HFFc6 (cell line): ENCODE measurements at regions not wholly inside any gene's neighbourhood (a gene's known extent, or its start where the extent isn't known, plus 50 kb on each side); places are given as distances from the start of the nearest gene placed in this dataset.

Source experiments
- DNase-seq: peaks from one replicate; pipeline ENCODE4 v3.0.0-alpha.2; 2018
- H3K27ac Mint-ChIP-seq: 2 replicates; pipeline ENCODE4 v1.8.0; 2020; ENCODE audit warnings: mild to moderate bottlenecking, mixed read lengths
- H3K27me3 Mint-ChIP-seq: 2 replicates; pipeline ENCODE4 v1.8.0; 2021; ENCODE audit warnings: mild to moderate bottlenecking, moderate library complexity, mixed read lengths; ENCODE audit not compliant: insufficient read depth
- H3K36me3 Mint-ChIP-seq: 2 replicates; pipeline ENCODE4 v1.8.0; 2021; ENCODE audit warnings: low read depth, mixed read lengths
- H3K4me1 Mint-ChIP-seq: 2 replicates; pipeline ENCODE4 v1.8.0; 2020; ENCODE audit warnings: low read depth, mixed read lengths
- H3K4me3 Mint-ChIP-seq: 2 replicates; pipeline ENCODE4 v1.8.0; 2020; ENCODE audit warnings: mild to moderate bottlenecking, moderate library complexity, mixed read lengths
- H3K9me3 Mint-ChIP-seq: 2 replicates; pipeline ENCODE4 v1.8.0; 2020; ENCODE audit warnings: mild to moderate bottlenecking, mixed read lengths
- CTCF ChIP-seq: fragments of 200-600 bp; sonication (generic); IDR thresholded peaks from 2 replicates; pipeline ENCODE4 v1.5.0; 2021; ENCODE audit warnings: antibody characterized with exemption, mild to moderate bottlenecking

GRCh38 chr2:199570934-199571333 is 113.2 kb upstream of the SATB2 start:
- H3K4me3 Mint-ChIP-seq = no peak overlapping the region
- no peaks in the 10 kb centered on the region for H3K4me1 Mint-ChIP-seq
- no peaks in the 10 kb centered on the region for H3K9me3 Mint-ChIP-seq
- TF ChIP-seq CTCF = no peak
- no peaks in the 10 kb centered on the region for H3K36me3 Mint-ChIP-seq
- no peak for DNase-seq
- no peaks in the 10 kb centered on the region; the same call in 1 of the 2 replicates for H3K27me3 Mint-ChIP-seq
- no peak overlapping the region for H3K27ac Mint-ChIP-seq

GRCh38 chr2:199569336-199569735 is 111.6 kb upstream of the SATB2 start:
- Mint-ChIP-seq H3K4me1 (no peaks in the 10 kb centered on the region), H3K4me3 (no peak overlapping the region), H3K27ac (no peak overlapping the region), H3K36me3 (no peaks in the 10 kb centered on the region), H3K27me3 (no peaks in the 10 kb centered on the region; the same call in 1 of the 2 replicates), H3K9me3 (no peaks in the 10 kb centered on the region)
- DNase-seq = no peak
- TF ChIP-seq CTCF = no peak

GRCh38 chr2:199558156-199558555 is 100.4 kb upstream of the SATB2 start:
- H3K36me3 Mint-ChIP-seq = no peaks in the 10 kb centered on the region
- no peak for TF ChIP-seq CTCF
- no peak overlapping the region for H3K27ac Mint-ChIP-seq
- H3K4me1 Mint-ChIP-seq = no peaks in the 10 kb centered on the region
- H3K9me3 Mint-ChIP-seq = peaks cover 20% of the 10 kb centered on the region
- no peak for DNase-seq
- no peak overlapping the region for H3K4me3 Mint-ChIP-seq
- no peaks in the 10 kb centered on the region for H3K27me3 Mint-ChIP-seq

- Mint-ChIP-seq H3K4me3 (no peak overlapping the region), H3K36me3 (no peaks in the 10 kb centered on the region)
These were observed 99.0 kb upstream of the SATB2 start for GRCh38 chr2:199556527-199557285.

GRCh38 chr2:199554026-199554425 is 96.3 kb upstream of the SATB2 start:
- Mint-ChIP-seq H3K4me3 (no peak overlapping the region), H3K27me3 (no peaks in the 10 kb centered on the region), H3K4me1 (no peaks in the 10 kb centered on the region), H3K9me3 (peaks cover 25% of the 10 kb centered on the region), H3K36me3 (no peaks in the 10 kb centered on the region), H3K27ac (no peak overlapping the region)
- DNase-seq = no peak
- TF ChIP-seq CTCF = no peak

More at GRCh38 chr2:199556527-199557285, 99.0 kb upstream of the SATB2 start:
- H3K27me3 Mint-ChIP-seq = no peaks in the 10 kb centered on the region
- H3K4me1 Mint-ChIP-seq = no peaks in the 10 kb centered on the region
- no peak for TF ChIP-seq CTCF
- DNase-seq = no peak
- peaks cover 17% of the 10 kb centered on the region for H3K9me3 Mint-ChIP-seq
- no peak overlapping the region for H3K27ac Mint-ChIP-seq
